WTC11 (cell line): ENCODE measurements at regions not wholly inside any gene's neighbourhood (a gene's known extent, or its start where the extent isn't known, plus 50 kb on each side); places are given as distances from the start of the nearest gene placed in this dataset.

ENCODE experiments used
- ATAC-seq: fragments of 200-7000 bp; cut with Tn5 transposase; 2 replicates; pipeline ENCODE4 v1.10.0; 2021; ENCODE audit warnings: mild to moderate bottlenecking, moderate library complexity
- CTCF ChIA-PET: fragments of 300-600 bp; sonication (Branson Sonifier 250); formaldehyde crosslinking; loops from one replicate; lab custom pipeline; 2021; ENCODE audit warnings: antibody characterized with exemption; lab: Charles Lee
- POLR2A ChIA-PET: fragments of 350-600 bp; sonication (Branson Sonifier 250); formaldehyde crosslinking; loops from one replicate; lab custom pipeline; 2021; ENCODE audit warnings: antibody characterized with exemption; lab: Charles Lee
- DNase-seq: peaks from one replicate; pipeline ENCODE4 v3.0.0; 2021; ENCODE audit warnings: low spot score
- H3K27ac Mint-ChIP-seq: 2 replicates; pipeline ENCODE4 v1.8.0; 2021; ENCODE audit warnings: mixed read lengths
- H3K27me3 Mint-ChIP-seq: 2 replicates; pipeline ENCODE4 v1.8.0; 2021; ENCODE audit warnings: low read depth, mild to moderate bottlenecking, moderate library complexity, mixed read lengths
- H3K36me3 Mint-ChIP-seq: 2 replicates; pipeline ENCODE4 v1.8.0; 2021; ENCODE audit warnings: mixed read lengths
- H3K4me1 Mint-ChIP-seq: 2 replicates; pipeline ENCODE4 v1.8.0; 2022; ENCODE audit warnings: mixed read lengths
- H3K4me3 Mint-ChIP-seq: 2 replicates; pipeline ENCODE4 v1.8.0; 2021; ENCODE audit warnings: mild to moderate bottlenecking, moderate library complexity, mixed read lengths
- H3K9me3 Mint-ChIP-seq: 2 replicates; pipeline ENCODE4 v1.8.0; 2021; ENCODE audit warnings: mixed read lengths
- ATF1 ChIP-seq: sonication (generic); formaldehyde crosslinking; IDR thresholded peaks from 2 replicates; pipeline ENCODE4 v1.8.1; 2023; ENCODE audit warnings: mild to moderate bottlenecking, moderate library complexity, missing genetic modification reagents
- ERG ChIP-seq: fragments of 250-450 bp; sonication (Bioruptor Pico); IDR thresholded peaks from 2 replicates; pipeline ENCODE4 v1.8.0; 2021; ENCODE audit warnings: mild to moderate bottlenecking
- FOXP4 ChIP-seq: sonication (generic); formaldehyde crosslinking; IDR thresholded peaks from 2 replicates; pipeline ENCODE4 v1.8.0; 2022; ENCODE audit warnings: mild to moderate bottlenecking, missing genetic modification reagents
- GABPB1 ChIP-seq: sonication (generic); formaldehyde crosslinking; IDR thresholded peaks from 2 replicates; pipeline ENCODE4 v1.8.1; 2023; ENCODE audit warnings: mild to moderate bottlenecking, missing genetic modification reagents
- JUN ChIP-seq: sonication (generic); formaldehyde crosslinking; IDR thresholded peaks from 2 replicates; pipeline ENCODE4 v1.8.0; 2023; ENCODE audit warnings: mild to moderate bottlenecking, missing genetic modification reagents
- KAT7 ChIP-seq: sonication (generic); formaldehyde crosslinking; IDR thresholded peaks from 2 replicates; pipeline ENCODE4 v1.8.1; 2023; ENCODE audit warnings: missing genetic modification reagents, mild to moderate bottlenecking, borderline replicate concordance
- NFYB ChIP-seq: sonication (generic); formaldehyde crosslinking; conservative IDR thresholded peaks from 2 replicates; pipeline ENCODE4 v1.8.0; 2022; ENCODE audit warnings: low read depth, missing genetic modification reagents
- PRDM15 ChIP-seq: sonication (generic); formaldehyde crosslinking; IDR thresholded peaks from 2 replicates; pipeline ENCODE4 v1.8.0; 2022; ENCODE audit warnings: missing genetic modification reagents
- ZNF263 ChIP-seq: sonication (generic); formaldehyde crosslinking; IDR thresholded peaks from 2 replicates; pipeline ENCODE4 v1.8.1; 2022; ENCODE audit warnings: low read depth, mild to moderate bottlenecking, moderate library complexity, missing genetic modification reagents
- ZNF317 ChIP-seq: sonication (generic); formaldehyde crosslinking; IDR thresholded peaks from 2 replicates; pipeline ENCODE4 v1.8.1; 2023; ENCODE audit warnings: low read depth, mild to moderate bottlenecking, moderate library complexity, missing genetic modification reagents, borderline replicate concordance
- ZNF416 ChIP-seq: fragments of 250-450 bp; sonication (Bioruptor Pico); IDR thresholded peaks from 2 replicates; pipeline ENCODE4 v1.9.0; 2021; ENCODE audit warnings: mild to moderate bottlenecking, inconsistent platforms
- ZNF425 ChIP-seq: fragments of 250-450 bp; sonication (Bioruptor Pico); conservative IDR thresholded peaks from 2 replicates; pipeline ENCODE4 v1.9.0; 2021; ENCODE audit warnings: mild to moderate bottlenecking
- ZNF512 ChIP-seq: sonication (generic); formaldehyde crosslinking; IDR thresholded peaks from 2 replicates; pipeline ENCODE4 v1.8.1; 2022; ENCODE audit warnings: missing genetic modification reagents, borderline replicate concordance
- TF ChIP-seq, protein P1 (sequence below): sonication (generic); formaldehyde crosslinking; IDR thresholded peaks from 2 replicates; pipeline ENCODE4 v1.8.1; 2023; ENCODE audit warnings: mild to moderate bottlenecking, missing genetic modification reagents, moderate library complexity

GRCh38 chr20:7822772-7823171, 117.5 kb downstream of the HAO1 start:
- DNase-seq (no peak), ATAC-seq (no peak)
- no peaks in the 10 kb centered on the region for H3K4me1 Mint-ChIP-seq
- TF ChIP-seq NFYB (CRISPR knock-in tag) (no peak), JUN (no peak), ZNF425 (CRISPR knock-in tag) (no peak), ZNF317 (CRISPR knock-in tag) (no peak), ZNF512 (no peak), ZNF263 (no peak), PRDM15 (CRISPR knock-in tag) (no peak), ATF1 (CRISPR knock-in tag) (no peak), ERG (CRISPR knock-in tag) (no peak)
- H3K36me3 Mint-ChIP-seq, result peaks cover 4% of the 10 kb centered on the region; the same call in 1 of the 2 replicates
- no peaks in the 10 kb centered on the region for H3K27me3 Mint-ChIP-seq
- H3K4me3 Mint-ChIP-seq, result no peak overlapping the region
- ChIA-PET POLR2A (no interaction called here), CTCF (no interaction called here)
- no peak overlapping the region for H3K27ac Mint-ChIP-seq
- peaks cover 19% of the 10 kb centered on the region for H3K9me3 Mint-ChIP-seq

DNA sequence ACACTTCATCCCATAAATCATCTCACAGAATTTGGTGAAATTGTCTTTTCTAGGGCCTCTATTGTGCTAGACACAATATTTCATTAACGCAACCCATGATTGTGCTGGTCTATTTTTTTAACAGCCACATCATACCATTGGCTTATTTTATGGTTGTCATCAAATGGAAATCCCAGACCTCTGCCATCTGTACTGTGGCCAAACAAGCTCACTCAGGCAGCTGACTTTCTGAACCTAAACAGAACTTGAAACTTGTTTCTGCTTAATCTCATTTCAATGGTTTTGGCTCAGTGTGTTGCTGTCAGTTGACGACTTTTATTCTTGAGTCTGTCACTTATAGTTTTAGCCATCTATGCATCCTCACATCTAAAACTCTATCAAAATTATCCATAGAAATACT, 111.8 kb downstream of the HAO1 start:
- Mint-ChIP-seq H3K4me1 (no peaks in the 10 kb centered on the region), H3K27ac (no peak overlapping the region), H3K9me3 (peaks cover 15% of the 10 kb centered on the region), H3K4me3 (no peak overlapping the region), H3K27me3 (no peaks in the 10 kb centered on the region), H3K36me3 (no peaks in the 10 kb centered on the region; the same call in 1 of the 2 replicates)
- ATAC-seq (no peak), DNase-seq (no peak)
- ChIA-PET POLR2A (no interaction called here), CTCF (no interaction called here)
- TF ChIP-seq GABPB1 (CRISPR knock-in tag) (no peak), KAT7 (CRISPR knock-in tag) (no peak), ATF1 (CRISPR knock-in tag) (no peak), FOXP4 (CRISPR knock-in tag) (no peak), ZNF416 (no peak)
- TF ChIP-seq, protein P1, sequence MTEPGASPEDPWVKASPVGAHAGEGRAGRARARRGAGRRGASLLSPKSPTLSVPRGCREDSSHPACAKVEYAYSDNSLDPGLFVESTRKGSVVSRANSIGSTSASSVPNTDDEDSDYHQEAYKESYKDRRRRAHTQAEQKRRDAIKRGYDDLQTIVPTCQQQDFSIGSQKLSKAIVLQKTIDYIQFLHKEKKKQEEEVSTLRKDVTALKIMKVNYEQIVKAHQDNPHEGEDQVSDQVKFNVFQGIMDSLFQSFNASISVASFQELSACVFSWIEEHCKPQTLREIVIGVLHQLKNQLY (CRISPR knock-in tag), result no peak
